Lower lobe of right lung (tissue), 2 donors: ENCODE measurements at regions not wholly inside any gene's neighbourhood (a gene's known extent, or its start where the extent isn't known, plus 50 kb on each side); places are given as distances from the start of the nearest gene placed in this dataset.

Experiments used
- ATAC-seq, 2 donors: fragments of 200-7000 bp; cut with Tn5 transposase; one replicate each; pipeline ENCODE4 v1.9.1; 2020 to 2022; ENCODE audit warnings: mild to moderate bottlenecking in 2 of 2, moderate library complexity in 2 of 2
- DNase-seq: peaks from one replicate; pipeline ENCODE4 v3.0.0-alpha.2; 2020
- H3K27ac ChIP-seq: fragments of 200-600 bp; one replicate; pipeline ENCODE4 v1.8.0; 2022
- H3K27me3 ChIP-seq: fragments of 200-600 bp; one replicate; pipeline ENCODE4 v1.8.0; 2022; ENCODE audit warnings: low read depth
- H3K36me3 ChIP-seq: fragments of 200-600 bp; one replicate; pipeline ENCODE4 v1.8.0; 2022; ENCODE audit warnings: mild to moderate bottlenecking
- H3K4me1 ChIP-seq: fragments of 200-600 bp; one replicate; pipeline ENCODE4 v1.8.0; 2022
- H3K4me3 ChIP-seq: fragments of 200-600 bp; one replicate; pipeline ENCODE4 v1.8.0; 2022; ENCODE audit warnings: mild to moderate bottlenecking
- H3K9me3 ChIP-seq: fragments of 200-600 bp; one replicate; pipeline ENCODE4 v1.8.0; 2022
- CTCF ChIP-seq: fragments of 200-600 bp; IDR thresholded peaks from one replicate; pipeline ENCODE4 v1.8.0; 2022; ENCODE audit warnings: antibody characterized with exemption, mild to moderate bottlenecking
- intact Hi-C: fragments of 100-400 bp; cut with DNase I; formaldehyde crosslinking; loops from one replicate; pipeline ENCODE4 v1.11.0; 2022
- donor health status: DM: no; HTN: yes; CAD: no; lungs with severe emphysema.

- ATAC-seq = no peak
These were observed 261.3 kb upstream of the MOCS1 start for GRCh38 chr6:40195428-40196134.

GRCh38 chr6:40194447-40195170 is 260.3 kb upstream of the MOCS1 start:
- Histone ChIP-seq H3K36me3 (no peaks in the 10 kb centered on the region), H3K4me1 (no peaks in the 10 kb centered on the region), H3K9me3 (no peaks in the 10 kb centered on the region), H3K27me3 (no peaks in the 10 kb centered on the region), H3K4me3 (no peak overlapping the region), H3K27ac (no peak overlapping the region)
- intact Hi-C loops = no loop called here
- no peak for TF ChIP-seq CTCF
- ATAC-seq = no peak
- DNase-seq = no peak

More at GRCh38 chr6:40195428-40196134, 261.3 kb upstream of the MOCS1 start:
- H3K27me3 ChIP-seq = no peaks in the 10 kb centered on the region
- intact Hi-C loops = no loop called here
- H3K36me3 ChIP-seq = no peaks in the 10 kb centered on the region
- H3K4me1 ChIP-seq = no peaks in the 10 kb centered on the region
- TF ChIP-seq CTCF = no peak
- no peak for DNase-seq
- H3K27ac ChIP-seq = no peak overlapping the region
- no peak overlapping the region for H3K4me3 ChIP-seq
- H3K9me3 ChIP-seq = no peaks in the 10 kb centered on the region

- Histone ChIP-seq H3K4me3 (no peak overlapping the region), H3K27me3 (no peaks in the 10 kb centered on the region), H3K9me3 (no peaks in the 10 kb centered on the region), H3K4me1 (no peaks in the 10 kb centered on the region), H3K27ac (no peak overlapping the region), H3K36me3 (no peaks in the 10 kb centered on the region)
- no peak for TF ChIP-seq CTCF
- ATAC-seq = no peak
- intact Hi-C loops = no loop called here
- no peak for DNase-seq
These were observed 258.3 kb upstream of the MOCS1 start for GRCh38 chr6:40192516-40192915.

GRCh38 chr6:40188931-40189330 is 254.7 kb upstream of the MOCS1 start:
- TF ChIP-seq CTCF = no peak
- ATAC-seq (no peak), DNase-seq (no peak)
- Histone ChIP-seq H3K27me3 (no peaks in the 10 kb centered on the region), H3K4me3 (no peak overlapping the region), H3K27ac (no peak overlapping the region), H3K4me1 (no peaks in the 10 kb centered on the region), H3K36me3 (no peaks in the 10 kb centered on the region), H3K9me3 (peaks cover 6% of the 10 kb centered on the region)
- intact Hi-C loops = no loop called here

GRCh38 chr6:40187535-40188144 is 253.4 kb upstream of the MOCS1 start:
- Histone ChIP-seq H3K27me3 (no peaks in the 10 kb centered on the region), H3K27ac (no peak overlapping the region), H3K9me3 (peaks cover 15% of the 10 kb centered on the region), H3K36me3 (no peaks in the 10 kb centered on the region), H3K4me3 (no peak overlapping the region), H3K4me1 (no peaks in the 10 kb centered on the region)
- no peak for TF ChIP-seq CTCF
- DNase-seq (no peak), ATAC-seq (no peak)
- intact Hi-C loops = no loop called here
